ENCODE measurements at regions not wholly inside any gene's neighbourhood (a gene's known extent, or its start where the extent isn't known, plus 50 kb on each side); places are given as distances from the start of the nearest gene placed in this dataset.

GRCh38 chr2:43092520-43093179 is 133.8 kb downstream of the ZFP36L2 start:
- no peak overlapping the region for H3K4me3 Mint-ChIP-seq (ENCODE audit: unreplicated experiment)
- no peak overlapping the region for H3K27ac Mint-ChIP-seq (ENCODE audit: unreplicated experiment)
- TF ChIP-seq, protein P1, sequence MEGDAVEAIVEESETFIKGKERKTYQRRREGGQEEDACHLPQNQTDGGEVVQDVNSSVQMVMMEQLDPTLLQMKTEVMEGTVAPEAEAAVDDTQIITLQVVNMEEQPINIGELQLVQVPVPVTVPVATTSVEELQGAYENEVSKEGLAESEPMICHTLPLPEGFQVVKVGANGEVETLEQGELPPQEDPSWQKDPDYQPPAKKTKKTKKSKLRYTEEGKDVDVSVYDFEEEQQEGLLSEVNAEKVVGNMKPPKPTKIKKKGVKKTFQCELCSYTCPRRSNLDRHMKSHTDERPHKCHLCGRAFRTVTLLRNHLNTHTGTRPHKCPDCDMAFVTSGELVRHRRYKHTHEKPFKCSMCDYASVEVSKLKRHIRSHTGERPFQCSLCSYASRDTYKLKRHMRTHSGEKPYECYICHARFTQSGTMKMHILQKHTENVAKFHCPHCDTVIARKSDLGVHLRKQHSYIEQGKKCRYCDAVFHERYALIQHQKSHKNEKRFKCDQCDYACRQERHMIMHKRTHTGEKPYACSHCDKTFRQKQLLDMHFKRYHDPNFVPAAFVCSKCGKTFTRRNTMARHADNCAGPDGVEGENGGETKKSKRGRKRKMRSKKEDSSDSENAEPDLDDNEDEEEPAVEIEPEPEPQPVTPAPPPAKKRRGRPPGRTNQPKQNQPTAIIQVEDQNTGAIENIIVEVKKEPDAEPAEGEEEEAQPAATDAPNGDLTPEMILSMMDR (IDR thresholded peaks at IDR 0.05) = no peak
- H3K4me1 Mint-ChIP-seq (ENCODE audit: low read depth) = peaks cover 14% of the 10 kb centered on the region
- H3K27me3 Mint-ChIP-seq (ENCODE audit: low read depth) = no peaks in the 10 kb centered on the region
- peaks cover 20% of the 10 kb centered on the region for H3K9me3 Mint-ChIP-seq (ENCODE audit: low read depth)
- peaks cover 9% of the 10 kb centered on the region for H3K36me3 Mint-ChIP-seq (ENCODE audit: low read depth)
- DNase-seq (ENCODE audit: low spot score) = no peak

- H3K27me3 Mint-ChIP-seq (ENCODE audit: low read depth) = no peaks in the 10 kb centered on the region
- no peak overlapping the region for H3K4me3 Mint-ChIP-seq (ENCODE audit: unreplicated experiment)
- peaks cover 13% of the 10 kb centered on the region for H3K9me3 Mint-ChIP-seq (ENCODE audit: low read depth)
- TF ChIP-seq, protein P1 (IDR thresholded peaks at IDR 0.05) = no peak
- peaks cover 6% of the 10 kb centered on the region for H3K36me3 Mint-ChIP-seq (ENCODE audit: low read depth)
- H3K4me1 Mint-ChIP-seq (ENCODE audit: low read depth) = peaks cover 35% of the 10 kb centered on the region
- DNase-seq (ENCODE audit: low spot score) = no peak
- no peak overlapping the region for H3K27ac Mint-ChIP-seq (ENCODE audit: unreplicated experiment)
These were observed 136.1 kb downstream of the ZFP36L2 start for GRCh38 chr2:43090317-43090716.

DNA sequence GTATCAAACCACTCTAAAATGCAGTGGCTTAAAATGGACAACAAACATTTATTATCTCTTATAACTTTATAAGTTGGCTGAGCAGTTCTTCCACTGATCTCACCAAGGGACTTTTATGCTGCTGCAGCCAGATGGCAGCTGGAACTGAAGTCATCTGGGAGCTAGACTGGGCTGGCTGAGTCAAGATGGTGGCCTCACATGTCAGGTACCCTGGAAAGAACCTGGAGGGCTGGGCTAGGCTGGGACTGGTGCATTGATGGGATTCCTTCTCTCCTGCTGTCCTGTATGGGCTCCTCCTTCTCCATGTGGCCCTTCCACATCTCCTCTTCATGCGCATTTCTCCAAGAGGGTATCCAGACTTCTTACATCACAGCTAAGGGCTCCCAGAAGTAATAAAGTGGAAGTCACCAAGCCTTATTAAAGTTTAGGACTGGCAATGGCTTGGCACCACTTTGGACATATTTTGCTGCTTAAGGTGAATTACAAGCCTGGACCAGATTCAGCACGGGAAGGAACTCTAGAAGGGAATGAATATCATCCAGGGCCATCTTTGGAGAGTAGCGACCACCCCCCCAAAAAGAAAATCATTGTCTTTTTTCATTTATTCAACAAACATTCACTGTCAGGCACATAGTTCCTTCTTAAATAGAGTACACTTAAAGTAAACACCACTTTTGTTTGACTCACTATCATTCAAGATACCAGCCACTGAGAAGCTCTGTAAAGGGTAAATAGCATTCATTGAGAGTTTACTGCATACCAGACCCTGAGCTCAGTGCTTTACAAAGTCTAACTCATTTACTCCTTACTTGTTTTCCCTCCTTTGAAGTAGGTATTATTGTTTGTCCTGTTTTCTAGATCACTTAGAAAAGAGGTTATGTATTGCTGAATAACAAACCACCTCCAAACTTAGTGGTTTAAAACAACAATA is 138.0 kb downstream of the ZFP36L2 start:
- H3K4me3 Mint-ChIP-seq (ENCODE audit: unreplicated experiment) = no peak overlapping the region
- peaks cover 13% of the 10 kb centered on the region for H3K9me3 Mint-ChIP-seq (ENCODE audit: low read depth)
- H3K27ac Mint-ChIP-seq (ENCODE audit: unreplicated experiment) = peak overlapping the region; percentile 77
- no peaks in the 10 kb centered on the region for H3K27me3 Mint-ChIP-seq (ENCODE audit: low read depth)
- peaks cover 54% of the 10 kb centered on the region for H3K4me1 Mint-ChIP-seq (ENCODE audit: low read depth)
- TF ChIP-seq, protein P1 (IDR thresholded peaks at IDR 0.05) = peak; percentile 11
- H3K36me3 Mint-ChIP-seq (ENCODE audit: low read depth) = peaks cover 6% of the 10 kb centered on the region
- no peak for DNase-seq (ENCODE audit: low spot score)

GRCh38 chr2:43087413-43087812 is 139.0 kb downstream of the ZFP36L2 start:
- Mint-ChIP-seq H3K9me3 (ENCODE audit: low read depth) (peaks cover 13% of the 10 kb centered on the region), H3K27ac (ENCODE audit: unreplicated experiment) (peak overlapping the region; percentile 97), H3K4me1 (ENCODE audit: low read depth) (peaks cover 64% of the 10 kb centered on the region), H3K27me3 (ENCODE audit: low read depth) (no peaks in the 10 kb centered on the region), H3K4me3 (ENCODE audit: unreplicated experiment) (no peak overlapping the region), H3K36me3 (ENCODE audit: low read depth) (peaks cover 4% of the 10 kb centered on the region)
- DNase-seq (ENCODE audit: low spot score) = no peak
- TF ChIP-seq, protein P1 (IDR thresholded peaks at IDR 0.05) = no peak

DNA sequence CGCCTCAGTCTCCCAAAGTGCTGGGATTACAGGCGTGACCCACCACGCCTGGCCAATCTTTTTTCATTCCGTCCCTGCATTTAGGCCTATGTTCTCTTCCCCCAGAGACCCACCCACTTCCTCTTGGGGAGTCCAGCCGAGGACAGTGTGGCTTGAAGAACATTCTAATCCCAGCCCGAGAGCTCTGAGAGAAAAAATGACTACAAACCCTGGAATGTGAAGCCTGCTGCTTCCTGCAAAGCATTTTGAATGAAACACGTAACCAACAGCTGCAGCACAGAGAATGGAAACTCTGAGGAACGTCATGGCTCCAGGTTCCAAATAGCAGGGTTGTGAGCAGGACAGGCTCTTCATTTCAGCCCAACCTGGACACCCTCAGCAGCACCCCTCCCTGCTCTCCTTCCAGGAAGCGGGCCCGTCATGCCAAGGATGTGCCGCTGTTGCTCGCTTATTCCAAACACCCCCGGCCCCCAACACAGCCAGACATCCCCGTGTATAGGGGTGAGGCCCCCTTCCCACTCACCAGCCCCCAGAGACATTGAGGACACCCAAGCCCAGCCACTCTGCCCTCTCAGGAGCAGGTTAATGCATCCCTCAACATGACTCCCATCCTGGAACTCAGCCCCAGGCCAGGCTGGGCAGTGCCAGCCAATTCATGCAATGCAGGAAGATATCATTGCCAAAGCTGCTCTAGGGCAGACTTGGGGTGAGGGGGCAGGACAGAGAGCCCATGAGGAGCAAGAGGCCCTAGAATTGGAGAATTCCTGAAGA is 139.8 kb downstream of the ZFP36L2 start:
- no peak for DNase-seq (ENCODE audit: low spot score)
- H3K27ac Mint-ChIP-seq (ENCODE audit: unreplicated experiment) = peak overlapping the region; percentile 97
- H3K27me3 Mint-ChIP-seq (ENCODE audit: low read depth) = no peaks in the 10 kb centered on the region
- peaks cover 13% of the 10 kb centered on the region for H3K9me3 Mint-ChIP-seq (ENCODE audit: low read depth)
- peaks cover 4% of the 10 kb centered on the region for H3K36me3 Mint-ChIP-seq (ENCODE audit: low read depth)
- TF ChIP-seq, protein P1 (IDR thresholded peaks at IDR 0.05) = no peak
- H3K4me1 Mint-ChIP-seq (ENCODE audit: low read depth) = peaks cover 72% of the 10 kb centered on the region
- H3K4me3 Mint-ChIP-seq (ENCODE audit: unreplicated experiment) = peak overlapping the region; percentile 20
